ENCODE measurements at regions not wholly inside any gene's neighbourhood (a gene's known extent, or its start where the extent isn't known, plus 50 kb on each side); places are given as distances from the start of the nearest gene placed in this dataset.

DNA sequence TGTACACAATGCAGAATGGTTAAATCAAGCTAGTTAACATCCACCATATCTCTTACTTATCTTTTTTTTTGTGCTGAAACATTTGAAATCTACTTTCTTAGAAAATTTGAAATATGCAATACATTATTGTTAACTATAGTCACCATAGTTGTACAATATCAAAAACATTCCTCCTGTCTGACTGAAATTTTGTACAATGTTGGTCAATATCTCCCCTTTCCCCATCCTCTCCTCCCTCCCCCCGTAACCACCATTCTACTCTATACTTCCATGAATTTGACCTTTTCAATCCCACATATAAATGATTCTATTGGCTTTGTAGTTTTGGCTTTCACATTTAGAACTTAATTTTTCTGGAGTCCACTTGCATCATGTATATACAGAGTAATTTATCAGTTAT, 63.5 kb upstream of the DCD start:
- DNase-seq (ENCODE audit: low read depth) = no peak

- DNase-seq (ENCODE audit: low read depth) = no peak
Observed at GRCh38 chr12:54708826-54709225, 60.7 kb upstream of the DCD start.

- DNase-seq (ENCODE audit: low read depth) = no peak
Observed at GRCh38 chr12:54704202-54704601, 56.0 kb upstream of the DCD start.

DNA sequence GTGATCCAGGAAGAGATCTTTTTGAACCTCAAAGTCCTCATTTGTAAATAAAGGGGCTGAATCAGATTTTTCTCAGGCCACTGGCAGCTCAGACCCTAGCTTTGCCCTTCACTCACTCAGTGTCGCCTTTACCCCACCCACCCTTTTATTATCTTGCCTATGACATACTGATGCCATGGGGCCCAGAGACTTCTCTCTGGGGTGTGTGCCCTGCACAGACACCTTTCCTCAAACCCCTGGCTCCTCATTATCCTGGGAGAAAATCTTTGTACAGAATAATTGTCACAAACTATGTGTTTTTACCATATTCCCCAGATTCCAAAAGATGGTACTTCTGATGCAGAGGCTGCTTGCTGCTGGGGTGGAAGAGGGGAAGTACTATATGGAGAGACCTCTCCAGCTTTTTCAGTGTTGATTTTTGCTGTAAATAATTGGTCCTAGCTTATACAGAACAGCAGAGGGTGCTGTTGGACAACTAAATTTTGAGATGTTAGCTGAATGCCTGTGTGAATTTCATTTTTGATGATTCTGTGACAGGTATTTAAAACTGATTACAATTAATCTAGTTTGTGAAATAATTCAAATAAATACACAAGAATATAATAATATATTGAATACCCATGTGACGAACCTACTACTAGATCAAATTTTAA, 53.9 kb upstream of the DCD start:
- DNase-seq (ENCODE audit: low read depth) = peak; percentile 21

GRCh38 chr12:54700849-54701248, 52.7 kb upstream of the DCD start:
- no peak for DNase-seq (ENCODE audit: low read depth)

DNA sequence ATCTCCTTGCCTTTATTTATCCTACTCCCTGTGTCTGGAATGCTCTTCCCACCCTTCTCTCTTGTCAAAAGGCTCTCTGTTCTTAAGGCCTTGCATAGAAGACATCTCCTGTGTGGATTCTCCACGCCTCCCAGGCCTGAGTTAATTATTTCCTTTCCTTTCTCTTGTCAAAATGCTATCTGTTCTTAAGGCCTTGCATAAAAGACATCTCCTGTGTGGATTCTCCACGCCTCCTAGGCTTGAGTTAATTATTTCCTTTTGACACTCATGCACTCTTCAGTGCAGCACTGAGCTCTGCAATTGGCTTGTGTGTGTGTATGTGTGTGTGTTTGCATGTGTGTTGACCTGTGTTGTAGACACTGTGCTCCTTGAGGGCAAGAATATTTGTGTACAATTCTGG, 52.1 kb upstream of the DCD start:
- no peak for DNase-seq (ENCODE audit: low read depth)

All from fibroblast of gingiva (primary cell).